Psoas muscle (tissue), 7 donors: ENCODE measurements at regions not wholly inside any gene's neighbourhood (a gene's known extent, or its start where the extent isn't known, plus 50 kb on each side); places are given as distances from the start of the nearest gene placed in this dataset.
A peak's percentile ranks its signal among the peaks of the same experiment; 100 is the strongest.

ENCODE experiments used
- ATAC-seq, 4 donors: fragments of 200-7000 bp; cut with Tn5 transposase; one replicate each; pipeline ENCODE4 v1.9.1; 2020; ENCODE audit warnings: moderate library complexity in 3 of 4, mild to moderate bottlenecking in 2 of 4
- DNase-seq, 2 donors: peaks; one replicate each; pipeline ENCODE4 v3.0.0-alpha.2; 2020
- H3K27ac ChIP-seq: fragments of 200-600 bp; one replicate; pipeline ENCODE4 v1.8.0; 2022
- H3K27me3 ChIP-seq, 3 donors: fragments of 200-600 bp in 1 of 3; one replicate each; pipeline versions ENCODE4 v1.6.1 to v1.8.0; 2013 to 2022; ENCODE audit warnings: low read length in 2 of 3, mild to moderate bottlenecking in 2 of 3, moderate library complexity in 1 of 3; ENCODE audit not compliant: insufficient read depth in 3 of 3
- H3K36me3 ChIP-seq, 2 donors: fragments of 200-600 bp in 1 of 2; one replicate each; pipeline versions ENCODE4 v1.6.1 to v1.8.0; 2013 to 2022; ENCODE audit warnings: low read depth in 1 of 2, mild to moderate bottlenecking in 1 of 2, moderate library complexity in 1 of 2; ENCODE audit not compliant: insufficient read depth in 1 of 2
- H3K4me1 ChIP-seq: fragments of 200-600 bp; one replicate; pipeline ENCODE4 v1.8.0; 2022
- H3K4me3 ChIP-seq: fragments of 200-600 bp; one replicate; pipeline ENCODE4 v1.8.0; 2022; ENCODE audit warnings: mild to moderate bottlenecking
- H3K9me3 ChIP-seq: fragments of 200-600 bp; one replicate; pipeline ENCODE4 v1.8.0; 2022
- WGBS, 3 donors: extraction: QIAGEN DNeasy Blood & Tissue Kit; methylation state at CpG; one replicate each; pipeline versions ENCODE4 v1.1.6 to v1.1.7; 2013; 5-methylcytosine and 5-hydroxymethylcytosine counted together
- intact Hi-C, 2 donors: fragments of 100-400 bp; cut with DNase I; formaldehyde crosslinking; loops; one replicate each; pipeline versions ENCODE4 v1.11.0 to v1.14.2; 2022
- TF ChIP-seq, protein P1 (sequence below): fragments of 200-600 bp; IDR thresholded peaks from one replicate; pipeline ENCODE4 v1.8.0; 2022; ENCODE audit warnings: antibody characterized with exemption
- donor health status: healthy with polysubstance abuse.
- donor health status: DM: no; HTN: no; CAD: no; lungs with moderate emphysema.
- donor health status: Bipolar disorder and iron deficiency.
- donor health status: healthy.
- donor health status: DM: yes; HTN: yes; CAD: no.
- donor health status: DM: no; HTN: no; CAD: no.
- donor health status: DM: yes; HTN: yes; CAD: no.

DNA sequence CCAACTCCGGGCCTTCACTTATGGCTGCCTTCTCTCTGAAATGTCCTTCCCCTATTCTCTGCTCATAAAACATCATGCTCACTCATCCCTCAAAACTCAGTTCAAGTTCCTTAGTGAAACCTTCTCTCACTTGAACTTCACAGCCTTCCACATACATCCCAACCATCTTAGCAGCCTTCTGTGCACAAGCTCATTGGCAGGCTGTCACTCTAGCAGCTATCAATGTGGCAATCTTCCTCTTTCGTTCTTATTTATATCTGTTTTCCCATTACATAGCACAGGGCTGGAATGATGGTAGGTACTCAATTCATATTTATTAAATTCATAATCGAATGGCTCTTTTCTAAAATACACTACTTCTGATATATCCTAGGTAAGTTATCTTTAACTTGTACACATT, 66.4 kb upstream of the MCTP2 start:
- DNase-seq (no peak), ATAC-seq (no peak)
- Histone ChIP-seq H3K27me3 (no peaks in the 10 kb centered on the region), H3K9me3 (no peaks in the 10 kb centered on the region), H3K36me3 (no peaks in the 10 kb centered on the region), H3K27ac (no peak overlapping the region), H3K4me3 (no peak overlapping the region), H3K4me1 (no peaks in the 10 kb centered on the region)
- intact Hi-C loops = loop anchor here (2.0 to 5.0 kb wide), 2 partner anchors 158 to 162 kb away; no protein-coding TSS in a partner anchor
- TF ChIP-seq, protein P1, sequence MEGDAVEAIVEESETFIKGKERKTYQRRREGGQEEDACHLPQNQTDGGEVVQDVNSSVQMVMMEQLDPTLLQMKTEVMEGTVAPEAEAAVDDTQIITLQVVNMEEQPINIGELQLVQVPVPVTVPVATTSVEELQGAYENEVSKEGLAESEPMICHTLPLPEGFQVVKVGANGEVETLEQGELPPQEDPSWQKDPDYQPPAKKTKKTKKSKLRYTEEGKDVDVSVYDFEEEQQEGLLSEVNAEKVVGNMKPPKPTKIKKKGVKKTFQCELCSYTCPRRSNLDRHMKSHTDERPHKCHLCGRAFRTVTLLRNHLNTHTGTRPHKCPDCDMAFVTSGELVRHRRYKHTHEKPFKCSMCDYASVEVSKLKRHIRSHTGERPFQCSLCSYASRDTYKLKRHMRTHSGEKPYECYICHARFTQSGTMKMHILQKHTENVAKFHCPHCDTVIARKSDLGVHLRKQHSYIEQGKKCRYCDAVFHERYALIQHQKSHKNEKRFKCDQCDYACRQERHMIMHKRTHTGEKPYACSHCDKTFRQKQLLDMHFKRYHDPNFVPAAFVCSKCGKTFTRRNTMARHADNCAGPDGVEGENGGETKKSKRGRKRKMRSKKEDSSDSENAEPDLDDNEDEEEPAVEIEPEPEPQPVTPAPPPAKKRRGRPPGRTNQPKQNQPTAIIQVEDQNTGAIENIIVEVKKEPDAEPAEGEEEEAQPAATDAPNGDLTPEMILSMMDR = no peak
- 87 to 90% (median 90%) methylated on average over 3 of the region's 3 CpGs for WGBS, 3 donors

DNA sequence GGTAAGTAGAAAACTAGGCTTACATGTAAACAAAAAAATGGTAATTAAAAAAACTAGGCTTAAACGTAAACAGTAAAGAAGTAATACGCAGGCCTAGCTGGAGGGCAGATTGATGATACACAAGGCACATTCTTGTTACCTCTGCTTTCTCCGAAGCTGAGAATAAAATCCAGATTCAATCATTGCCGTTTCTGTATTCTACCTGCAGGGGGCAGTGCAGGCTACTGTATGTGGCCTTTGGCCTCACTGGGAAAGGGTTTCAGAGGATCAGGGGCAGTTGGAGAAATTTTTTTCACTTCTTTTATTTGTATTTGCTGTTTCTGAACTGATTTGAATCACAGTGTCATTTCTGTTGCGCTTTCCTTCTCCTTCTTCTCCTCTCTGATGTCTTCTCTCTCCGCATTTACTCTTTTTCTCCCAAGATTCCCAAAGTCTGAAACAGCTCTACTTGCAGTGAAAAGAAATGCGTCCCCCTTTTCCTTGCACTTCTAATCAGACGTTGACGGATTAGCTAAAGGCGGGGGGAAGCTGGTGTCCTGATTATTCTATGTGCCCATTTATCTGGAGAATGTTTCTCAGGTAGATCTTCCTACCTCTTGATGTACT, 67.1 kb upstream of the MCTP2 start:
- no peaks in the 10 kb centered on the region for H3K9me3 ChIP-seq
- TF ChIP-seq, protein P1 = peak; percentile 56
- H3K36me3 ChIP-seq = no peaks in the 10 kb centered on the region
- ATAC-seq (peak in 1 of 4 donors; percentile 46), DNase-seq (peak in 1 of 2 donors; percentile 15)
- WGBS, 3 donors = 51 to 55% (median 52%) methylated on average over 10 of the region's 10 CpGs
- H3K4me1 ChIP-seq = no peaks in the 10 kb centered on the region
- H3K4me3 ChIP-seq = no peak overlapping the region
- H3K27me3 ChIP-seq = no peaks in the 10 kb centered on the region
- intact Hi-C loops = loop anchor here (2.0 to 5.0 kb wide), 2 partner anchors 158 to 163 kb away; no protein-coding TSS in a partner anchor
- H3K27ac ChIP-seq = no peak overlapping the region

DNA sequence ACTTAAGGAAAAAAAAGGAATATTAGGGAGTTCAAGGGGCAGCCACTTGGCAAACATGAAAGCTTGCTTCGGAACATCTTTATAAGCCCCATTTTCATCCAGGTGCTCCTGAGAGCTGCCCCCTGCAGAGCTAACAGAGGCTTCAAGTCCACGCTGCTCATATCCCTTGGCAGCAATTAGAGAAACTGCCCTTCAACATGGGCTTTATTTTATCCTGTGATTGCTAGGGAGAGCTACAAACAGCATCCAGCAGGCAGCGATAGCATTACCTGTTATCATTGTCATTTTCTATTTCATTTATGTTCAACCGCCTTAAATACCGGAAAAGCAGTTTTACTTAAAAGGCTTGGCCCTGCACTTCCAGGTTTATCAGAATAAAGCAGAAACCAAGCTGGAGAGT, 68.4 kb upstream of the MCTP2 start:
- H3K27ac ChIP-seq = no peak overlapping the region
- intact Hi-C loops = loop anchor here in 1 of 2 donors (5.0 kb wide), 1 partner anchor 164 kb away; no protein-coding TSS in a partner anchor
- DNase-seq = no peak
- H3K4me3 ChIP-seq = no peak overlapping the region
- no peaks in the 10 kb centered on the region for H3K36me3 ChIP-seq
- TF ChIP-seq, protein P1 = no peak
- no peaks in the 10 kb centered on the region for H3K4me1 ChIP-seq
- H3K9me3 ChIP-seq = no peaks in the 10 kb centered on the region
- no peaks in the 10 kb centered on the region for H3K27me3 ChIP-seq
- no peak for ATAC-seq
- WGBS, 3 donors = 86 to 88% (median 86%) methylated on average over 5 of the region's 5 CpGs

DNA sequence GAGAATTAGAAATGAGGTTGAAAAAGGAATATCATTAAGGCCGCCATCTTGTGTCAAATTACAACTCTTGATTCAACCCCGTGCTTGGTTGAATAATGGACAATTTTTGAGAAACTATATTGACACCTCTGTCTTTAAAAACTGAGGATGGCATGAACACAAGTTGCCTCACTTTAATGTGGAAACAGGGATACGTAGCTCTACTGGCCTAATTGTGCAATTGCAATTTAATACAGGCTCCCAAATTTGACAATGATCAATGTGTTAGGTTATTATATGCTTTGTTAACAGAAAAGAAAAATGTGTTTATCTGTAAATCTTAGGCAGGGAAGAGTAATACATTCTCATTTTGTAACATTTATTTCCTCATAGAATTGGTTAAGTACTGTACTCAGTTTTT, 77.1 kb upstream of the MCTP2 start:
- TF ChIP-seq, protein P1 = no peak
- ATAC-seq = no peak
- Histone ChIP-seq H3K27ac (no peak overlapping the region), H3K4me1 (no peaks in the 10 kb centered on the region), H3K36me3 (no peaks in the 10 kb centered on the region), H3K9me3 (no peaks in the 10 kb centered on the region), H3K27me3 (no peaks in the 10 kb centered on the region), H3K4me3 (no peak overlapping the region)
- DNase-seq = no peak
- intact Hi-C loops = no loop called here
- WGBS, 3 donors = 74 to 85% (median 81%) methylated on average over 3 of the region's 3 CpGs

DNA sequence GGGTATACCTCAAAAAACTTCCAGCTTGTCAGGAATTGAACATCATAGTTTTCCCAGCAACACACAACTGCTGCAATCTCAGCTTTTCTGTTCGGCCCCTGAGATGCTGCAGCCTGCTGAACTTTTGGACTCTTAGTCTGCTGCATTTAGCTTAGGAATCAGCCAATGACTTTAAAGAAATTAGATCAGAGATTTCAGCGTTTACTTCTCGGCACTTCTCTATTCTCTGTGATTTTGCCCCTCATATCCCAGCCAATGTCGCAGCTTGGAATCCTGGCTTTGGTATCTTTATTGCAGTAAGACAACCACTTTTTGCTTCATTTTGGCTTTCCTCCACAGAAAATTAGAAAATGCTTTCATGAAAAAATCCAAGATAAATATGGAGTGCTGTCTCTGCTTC, 86.3 kb upstream of the MCTP2 start:
- TF ChIP-seq, protein P1 = no peak
- no peak overlapping the region for H3K4me3 ChIP-seq
- WGBS, 3 donors = 71 to 82% (median 80%) methylated on average over 4 of the region's 4 CpGs
- no peaks in the 10 kb centered on the region for H3K4me1 ChIP-seq
- H3K36me3 ChIP-seq = no peaks in the 10 kb centered on the region
- no peaks in the 10 kb centered on the region for H3K9me3 ChIP-seq
- H3K27me3 ChIP-seq = peaks cover 0 to 4% (median 0%) of the 10 kb centered on the region in 3 donors
- no peak overlapping the region for H3K27ac ChIP-seq
- DNase-seq (no peak), ATAC-seq (no peak)
- intact Hi-C loops = no loop called here
